ENCODE measurements at regions not wholly inside any gene's neighbourhood (a gene's known extent, or its start where the extent isn't known, plus 50 kb on each side); places are given as distances from the start of the nearest gene placed in this dataset.

- intact Hi-C loops (cut with micrococcal nuclease), result no loop called here
- CTCF ChIA-PET, result interaction anchor here (0.6 kb wide), 2 partner anchors 520 to 1659 kb away, joined by 3 to 4 read pairs; no protein-coding TSS in a partner anchor
- Mint-ChIP-seq H3K9me3 (ENCODE audit: unreplicated experiment) (no peaks in the 10 kb centered on the region), H3K4me1 (ENCODE audit: insufficient read depth, unreplicated experiment) (no peaks in the 10 kb centered on the region), H3K36me3 (ENCODE audit: insufficient read depth, unreplicated experiment) (no peaks in the 10 kb centered on the region), H3K4me3 (ENCODE audit: unreplicated experiment) (no peak overlapping the region), H3K27ac (ENCODE audit: low read depth, unreplicated experiment) (no peak overlapping the region), H3K27me3 (ENCODE audit: insufficient read depth, unreplicated experiment) (no peaks in the 10 kb centered on the region)
- no peak for DNase-seq (ENCODE audit: unreplicated experiment)
- TF ChIP-seq CTCF (IDR thresholded peaks at IDR 0.05; ENCODE audit: unreplicated experiment), result no peak
- no TSS peak for BruUV-seq (replicated peaks)
- POLR2A ChIA-PET, result no interaction called here
Observed at GRCh38 chr4:20591571-20591970, 108.7 kb upstream of the PACRGL start.

GRCh38 chr4:20592013-20592412, 108.2 kb upstream of the PACRGL start:
- H3K4me3 Mint-ChIP-seq (ENCODE audit: unreplicated experiment), result no peak overlapping the region
- intact Hi-C loops (cut with micrococcal nuclease), result no loop called here
- ChIA-PET POLR2A (no interaction called here), CTCF (interaction anchor here (0.6 kb wide), 2 partner anchors 194 to 1659 kb away, joined by 3 read pairs; no protein-coding TSS in a partner anchor)
- BruUV-seq (replicated peaks), result no TSS peak
- no peak for DNase-seq (ENCODE audit: unreplicated experiment)
- no peaks in the 10 kb centered on the region for H3K36me3 Mint-ChIP-seq (ENCODE audit: insufficient read depth, unreplicated experiment)
- no peaks in the 10 kb centered on the region for H3K27me3 Mint-ChIP-seq (ENCODE audit: insufficient read depth, unreplicated experiment)
- no peak for TF ChIP-seq CTCF (IDR thresholded peaks at IDR 0.05; ENCODE audit: unreplicated experiment)
- no peaks in the 10 kb centered on the region for H3K4me1 Mint-ChIP-seq (ENCODE audit: insufficient read depth, unreplicated experiment)
- H3K9me3 Mint-ChIP-seq (ENCODE audit: unreplicated experiment), result no peaks in the 10 kb centered on the region
- H3K27ac Mint-ChIP-seq (ENCODE audit: low read depth, unreplicated experiment), result no peak overlapping the region

- H3K4me3 Mint-ChIP-seq (ENCODE audit: unreplicated experiment), result no peak overlapping the region
- TF ChIP-seq CTCF (IDR thresholded peaks at IDR 0.05; ENCODE audit: unreplicated experiment), result no peak
- BruUV-seq (replicated peaks), result no TSS peak
- DNase-seq (ENCODE audit: unreplicated experiment), result no peak
- ChIA-PET CTCF (interaction anchor here (0.6 kb wide), 1 partner anchor 195 kb away, joined by 3 read pairs; no protein-coding TSS in a partner anchor), POLR2A (no interaction called here)
- intact Hi-C loops (cut with micrococcal nuclease), result no loop called here
- H3K9me3 Mint-ChIP-seq (ENCODE audit: unreplicated experiment), result no peaks in the 10 kb centered on the region
- H3K27ac Mint-ChIP-seq (ENCODE audit: low read depth, unreplicated experiment), result no peak overlapping the region
- no peaks in the 10 kb centered on the region for H3K36me3 Mint-ChIP-seq (ENCODE audit: insufficient read depth, unreplicated experiment)
- H3K27me3 Mint-ChIP-seq (ENCODE audit: insufficient read depth, unreplicated experiment), result no peaks in the 10 kb centered on the region
- H3K4me1 Mint-ChIP-seq (ENCODE audit: insufficient read depth, unreplicated experiment), result no peaks in the 10 kb centered on the region
Observed at GRCh38 chr4:20592663-20593062, 107.6 kb upstream of the PACRGL start.

GRCh38 chr4:20598626-20599025, 101.6 kb upstream of the PACRGL start:
- Mint-ChIP-seq H3K9me3 (ENCODE audit: unreplicated experiment) (no peaks in the 10 kb centered on the region), H3K27me3 (ENCODE audit: insufficient read depth, unreplicated experiment) (no peaks in the 10 kb centered on the region), H3K4me1 (ENCODE audit: insufficient read depth, unreplicated experiment) (no peaks in the 10 kb centered on the region), H3K4me3 (ENCODE audit: unreplicated experiment) (no peak overlapping the region), H3K27ac (ENCODE audit: low read depth, unreplicated experiment) (no peak overlapping the region), H3K36me3 (ENCODE audit: insufficient read depth, unreplicated experiment) (no peaks in the 10 kb centered on the region)
- no TSS peak for BruUV-seq (replicated peaks)
- no peak for DNase-seq (ENCODE audit: unreplicated experiment)
- intact Hi-C loops (cut with micrococcal nuclease), result no loop called here
- CTCF ChIA-PET, result no interaction called here
- no peak for TF ChIP-seq CTCF (IDR thresholded peaks at IDR 0.05; ENCODE audit: unreplicated experiment)
- POLR2A ChIA-PET, result no interaction called here
